ENCODE measurements at regions not wholly inside any gene's neighbourhood (a gene's known extent, or its start where the extent isn't known, plus 50 kb on each side); places are given as distances from the start of the nearest gene placed in this dataset.

GRCh38 chr3:154486949-154487348, 57.0 kb upstream of the GPR149 start:
- no peak overlapping the region for H3K4me3 ChIP-seq (ENCODE audit: low read length)
- TF ChIP-seq, protein P1, sequence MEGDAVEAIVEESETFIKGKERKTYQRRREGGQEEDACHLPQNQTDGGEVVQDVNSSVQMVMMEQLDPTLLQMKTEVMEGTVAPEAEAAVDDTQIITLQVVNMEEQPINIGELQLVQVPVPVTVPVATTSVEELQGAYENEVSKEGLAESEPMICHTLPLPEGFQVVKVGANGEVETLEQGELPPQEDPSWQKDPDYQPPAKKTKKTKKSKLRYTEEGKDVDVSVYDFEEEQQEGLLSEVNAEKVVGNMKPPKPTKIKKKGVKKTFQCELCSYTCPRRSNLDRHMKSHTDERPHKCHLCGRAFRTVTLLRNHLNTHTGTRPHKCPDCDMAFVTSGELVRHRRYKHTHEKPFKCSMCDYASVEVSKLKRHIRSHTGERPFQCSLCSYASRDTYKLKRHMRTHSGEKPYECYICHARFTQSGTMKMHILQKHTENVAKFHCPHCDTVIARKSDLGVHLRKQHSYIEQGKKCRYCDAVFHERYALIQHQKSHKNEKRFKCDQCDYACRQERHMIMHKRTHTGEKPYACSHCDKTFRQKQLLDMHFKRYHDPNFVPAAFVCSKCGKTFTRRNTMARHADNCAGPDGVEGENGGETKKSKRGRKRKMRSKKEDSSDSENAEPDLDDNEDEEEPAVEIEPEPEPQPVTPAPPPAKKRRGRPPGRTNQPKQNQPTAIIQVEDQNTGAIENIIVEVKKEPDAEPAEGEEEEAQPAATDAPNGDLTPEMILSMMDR (conservative IDR thresholded peaks at IDR 0.05; ENCODE audit: low read depth, low read length): no peak
- DNase-seq (ENCODE audit: low read depth): no peak

DNA sequence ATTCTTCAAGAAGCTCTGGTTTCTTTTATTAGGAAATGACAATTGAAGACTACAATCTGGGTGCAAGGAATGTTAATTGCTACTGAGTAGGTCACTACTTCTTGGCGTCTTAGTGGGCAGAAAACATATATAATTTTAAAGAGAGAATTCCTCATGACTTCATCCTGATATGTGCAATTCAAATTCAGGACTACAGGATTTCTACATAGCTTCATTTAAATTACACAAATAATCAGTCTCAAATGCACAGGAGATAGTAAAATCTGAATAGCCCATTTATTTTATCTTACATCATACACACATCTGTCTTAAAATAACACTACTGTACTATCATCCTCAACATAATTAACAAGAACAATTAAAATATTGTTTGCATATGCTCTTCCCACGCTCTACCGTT, 52.5 kb upstream of the GPR149 start:
- no peak for DNase-seq (ENCODE audit: low read depth)
- TF ChIP-seq, protein P1 (conservative IDR thresholded peaks at IDR 0.05; ENCODE audit: low read depth, low read length): no peak
- no peak overlapping the region for H3K4me3 ChIP-seq (ENCODE audit: low read length)

DNA sequence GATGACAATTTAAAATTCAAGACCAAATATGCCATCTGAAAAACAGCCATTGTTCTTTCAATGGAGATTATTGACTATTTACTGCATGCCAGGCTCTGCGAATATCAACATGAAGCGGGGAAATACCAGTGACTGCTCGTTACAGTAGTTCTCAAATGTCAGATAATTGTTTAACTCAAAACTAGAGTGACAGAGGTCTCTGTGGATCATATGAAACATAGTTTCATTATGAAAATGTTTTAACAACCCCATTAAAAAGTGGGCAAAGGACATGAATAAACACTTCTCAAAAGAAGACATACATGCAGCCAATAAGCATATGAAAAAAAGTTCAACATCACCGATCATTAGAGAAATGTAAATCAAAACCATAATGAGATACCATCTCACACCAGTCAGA, 50.0 kb upstream of the GPR149 start:
- TF ChIP-seq, protein P1 (conservative IDR thresholded peaks at IDR 0.05; ENCODE audit: low read depth, low read length): no peak
- H3K4me3 ChIP-seq (ENCODE audit: low read length): no peak overlapping the region
- no peak for DNase-seq (ENCODE audit: low read depth)
